ENCODE measurements at regions not wholly inside any gene's neighbourhood (a gene's known extent, or its start where the extent isn't known, plus 50 kb on each side); places are given as distances from the start of the nearest gene placed in this dataset.

DNA sequence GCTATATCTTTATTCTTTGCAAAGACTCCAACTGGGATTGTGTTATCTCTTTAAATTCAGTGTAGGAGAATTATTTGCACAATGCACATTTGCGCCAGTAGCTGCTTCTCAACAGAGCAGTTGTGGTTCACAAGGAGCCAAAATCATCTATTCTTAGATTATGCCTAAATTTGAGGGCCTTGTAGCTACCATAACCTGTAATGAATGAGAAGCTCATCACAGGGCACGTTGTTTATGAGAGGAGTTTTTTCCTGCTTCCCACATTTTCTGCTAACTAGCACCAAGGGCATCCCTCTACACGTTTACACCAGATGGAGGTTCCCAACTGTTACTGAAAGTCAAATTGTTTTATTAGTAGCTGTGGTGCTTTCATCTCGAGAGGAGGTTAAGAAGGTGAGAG lies 322.4 kb downstream of the TMEM161B start:
- TF ChIP-seq POLR2A (IDR thresholded peaks at IDR 0.05; ENCODE audit: low read length), result no peak
- TF ChIP-seq GATA1 (IDR thresholded peaks at IDR 0.05; ENCODE audit: low read depth, low read length), result no peak

All from erythroblast (primary cell).